H9 (cell line): ENCODE measurements at regions not wholly inside any gene's neighbourhood (a gene's known extent, or its start where the extent isn't known, plus 50 kb on each side); places are given as distances from the start of the nearest gene placed in this dataset.

Experiments used
- DNase-seq: peaks from one replicate; pipeline ENCODE4 v3.0.0-alpha.2; 2017
- H2AFZ ChIP-seq: one replicate; pipeline ENCODE4 v1.6.1; 2013; ENCODE audit warnings: mild to moderate bottlenecking, low read length, control low read depth, moderate library complexity
- H2AK5ac ChIP-seq: 2 replicates; pipeline ENCODE4 v1.6.1; 2013; ENCODE audit warnings: low read length, control low read depth, mixed read lengths; ENCODE audit not compliant: insufficient read length
- H2BK120ac ChIP-seq: one replicate; pipeline ENCODE4 v1.6.1; 2013; ENCODE audit warnings: low read depth, mild to moderate bottlenecking, low read length, control low read depth, inconsistent platforms; ENCODE audit not compliant: poor library complexity, severe bottlenecking
- H2BK12ac ChIP-seq: 2 replicates; pipeline ENCODE4 v1.6.1; 2013; ENCODE audit warnings: low read length, control low read depth, mixed read lengths, low read depth; ENCODE audit not compliant: insufficient read length
- H2BK15ac ChIP-seq: 2 replicates; pipeline ENCODE4 v1.6.1; 2013; ENCODE audit warnings: low read depth, low read length, control low read depth
- H2BK20ac ChIP-seq: one replicate; pipeline ENCODE4 v1.6.1; 2013; ENCODE audit warnings: low read depth, mild to moderate bottlenecking, low read length, control low read depth, inconsistent platforms; ENCODE audit not compliant: poor library complexity, severe bottlenecking
- H2BK5ac ChIP-seq: 2 replicates; pipeline ENCODE4 v1.6.1; 2013; ENCODE audit warnings: low read length, control low read depth, mixed read lengths; ENCODE audit not compliant: insufficient read length
- H3K14ac ChIP-seq: 2 replicates; pipeline ENCODE4 v1.6.1; 2013; ENCODE audit warnings: low read length, control low read depth; ENCODE audit not compliant: insufficient read depth
- H3K18ac ChIP-seq: 2 replicates; pipeline ENCODE4 v1.6.1; 2013; ENCODE audit warnings: low read depth, mild to moderate bottlenecking, mixed read lengths, low read length, control low read depth; ENCODE audit not compliant: insufficient read length
- H3K23ac ChIP-seq: 2 replicates; pipeline ENCODE4 v1.6.1; 2013; ENCODE audit warnings: low read length, control low read depth, mixed read lengths, low read depth; ENCODE audit not compliant: insufficient read length
- H3K23me2 ChIP-seq: 2 replicates; pipeline ENCODE4 v1.6.1; 2013; ENCODE audit warnings: low read depth, mild to moderate bottlenecking, mixed read lengths, low read length, control low read depth; ENCODE audit not compliant: insufficient read length, poor library complexity, severe bottlenecking
- H3K27ac ChIP-seq: 2 replicates; pipeline ENCODE4 v1.5.1; 2013; ENCODE audit warnings: low read length, control low read depth, mixed read lengths, low read depth; ENCODE audit not compliant: insufficient read length
- H3K27me3 ChIP-seq: 2 replicates; pipeline ENCODE4 v1.6.1; 2013; ENCODE audit warnings: low read length, control low read depth, inconsistent platforms; ENCODE audit not compliant: insufficient read depth
- H3K4ac ChIP-seq: 2 replicates; pipeline ENCODE4 v1.6.1; 2013; ENCODE audit warnings: low read depth, mild to moderate bottlenecking, control low read depth, inconsistent platforms, low read length, moderate library complexity
- H3K4me1 ChIP-seq: 2 replicates; pipeline ENCODE4 v1.6.1; 2013; ENCODE audit warnings: low read length, control low read depth, inconsistent platforms; ENCODE audit not compliant: insufficient read depth
- H3K4me2 ChIP-seq: 2 replicates; pipeline ENCODE4 v1.6.1; 2013; ENCODE audit warnings: low read length, control low read depth, mixed read lengths; ENCODE audit not compliant: insufficient read length, insufficient read depth
- H3K56ac ChIP-seq: 2 replicates; pipeline ENCODE4 v1.6.1; 2013; ENCODE audit warnings: low read depth, mild to moderate bottlenecking, mixed read lengths, low read length, control low read depth; ENCODE audit not compliant: insufficient read length
- H3K79me1 ChIP-seq: 2 replicates; pipeline ENCODE4 v1.6.1; 2013; ENCODE audit warnings: low read depth, mild to moderate bottlenecking, moderate library complexity, low read length, control low read depth, inconsistent platforms; ENCODE audit not compliant: insufficient read depth, poor library complexity, severe bottlenecking
- H3K79me2 ChIP-seq: 2 replicates; pipeline ENCODE4 v1.6.1; 2013; ENCODE audit warnings: low read length, control low read depth, inconsistent platforms; ENCODE audit not compliant: insufficient read depth
- H3K9ac ChIP-seq: 2 replicates; pipeline ENCODE4 v1.6.1; 2013; ENCODE audit warnings: low read length, control low read depth, mixed read lengths; ENCODE audit not compliant: insufficient read length; ENCODE audit errors: extremely low read depth
- H3K9me3 ChIP-seq: one replicate; pipeline ENCODE4 v1.6.1; 2013; ENCODE audit warnings: low read depth, low read length, inconsistent platforms; ENCODE audit not compliant: control insufficient read depth
- H3T11ph ChIP-seq: one replicate; pipeline ENCODE4 v1.6.1; 2013; ENCODE audit warnings: mild to moderate bottlenecking, low read length, control low read depth, inconsistent platforms
- H4K20me1 ChIP-seq: one replicate; pipeline ENCODE4 v1.6.1; 2013; ENCODE audit not compliant: control insufficient read depth, insufficient read length, insufficient read depth
- H4K5ac ChIP-seq: 2 replicates; pipeline ENCODE4 v1.6.1; 2013; ENCODE audit warnings: low read depth, mild to moderate bottlenecking, mixed read lengths, low read length, control low read depth; ENCODE audit not compliant: insufficient read length
- H4K8ac ChIP-seq: replicated peaks from 2 replicates; pipeline ENCODE4 v1.6.1; 2013; ENCODE audit warnings: low read length, control low read depth, mixed read lengths, low read depth; ENCODE audit not compliant: insufficient read length
- H4K91ac ChIP-seq: 2 replicates; pipeline ENCODE4 v1.6.1; 2013; ENCODE audit warnings: low read depth, mild to moderate bottlenecking, moderate library complexity, mixed read lengths, low read length, control low read depth; ENCODE audit not compliant: insufficient read length
- H3K27ac Mint-ChIP-seq, 3 experiments: 2 replicates in 2 of 3; 3 replicates in 1 of 3; pipeline ENCODE4 v1.8.0; 2020 to 2021; ENCODE audit warnings: mixed read lengths in 3 of 3, mild to moderate bottlenecking in 1 of 3, moderate library complexity in 1 of 3
- H3K27me3 Mint-ChIP-seq: 2 replicates; pipeline ENCODE4 v1.8.0; 2021; ENCODE audit warnings: low read depth, mild to moderate bottlenecking, moderate library complexity, mixed read lengths
- H3K36me3 Mint-ChIP-seq, 3 experiments: 2 replicates in 2 of 3; 3 replicates in 1 of 3; pipeline ENCODE4 v1.8.0; 2020 to 2021; ENCODE audit warnings: low read depth in 3 of 3, mixed read lengths in 3 of 3; ENCODE audit not compliant: insufficient read depth in 1 of 3
- H3K4me1 Mint-ChIP-seq, 2 experiments: 2 replicates each; pipeline ENCODE4 v1.8.0; 2020; ENCODE audit warnings: mixed read lengths in 2 of 2
- H3K4me3 Mint-ChIP-seq, 2 experiments: 2 replicates in 1 of 2; 3 replicates in 1 of 2; pipeline ENCODE4 v1.8.0; 2020 to 2021; ENCODE audit warnings: mild to moderate bottlenecking in 2 of 2, mixed read lengths in 2 of 2, moderate library complexity in 1 of 2
- H3K9me3 Mint-ChIP-seq, 2 experiments: 2 replicates in 1 of 2; 3 replicates in 1 of 2; pipeline ENCODE4 v1.8.0; 2020; ENCODE audit warnings: mild to moderate bottlenecking in 2 of 2, mixed read lengths in 2 of 2, moderate library complexity in 1 of 2
- WGBS: extraction: QIAGEN DNeasy Blood & Tissue Kit; methylation state at CpG from one replicate; pipeline ENCODE4 v1.1.7; 2013; ENCODE audit warnings: missing lambda C conversion rate, low lambda C conversion rate, mixed read lengths; ENCODE audit not compliant: insufficient read length; ENCODE audit errors: extremely low coverage; 5-methylcytosine and 5-hydroxymethylcytosine counted together
- TF ChIP-seq, protein P1 (sequence below): fragments of 200-600 bp; sonication (generic); conservative IDR thresholded peaks from 3 replicates; pipeline ENCODE4 v1.8.0; 2021; ENCODE audit warnings: antibody characterized with exemption, mild to moderate bottlenecking

DNA sequence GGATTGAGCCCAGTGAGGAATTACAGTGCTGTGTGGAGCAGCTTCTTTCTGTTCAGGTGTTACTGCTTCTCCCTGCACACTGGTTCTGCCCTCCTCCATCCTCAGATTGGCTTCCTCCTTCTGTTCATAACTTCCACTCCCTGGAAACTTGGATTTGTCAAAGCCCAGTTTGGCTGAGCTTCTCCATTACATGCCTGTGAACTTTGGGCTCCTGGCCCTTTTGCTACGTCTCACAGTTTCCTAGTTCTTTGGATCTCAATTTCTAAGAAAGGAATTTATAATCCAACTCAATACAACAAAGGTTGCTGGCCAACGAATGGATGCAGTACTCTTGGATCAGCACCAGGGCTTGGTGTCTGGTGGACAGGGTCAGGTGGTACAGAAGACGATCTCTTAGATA lies 318.1 kb downstream of the RPS24 start:
- no peak for DNase-seq
- no peak overlapping the region for H2AK5ac ChIP-seq
- H2BK20ac ChIP-seq, result no peak overlapping the region
- H3K23me2 ChIP-seq, result no peaks in the 10 kb centered on the region
- H3K4me1 ChIP-seq, result no peaks in the 10 kb centered on the region
- no peak overlapping the region for H3T11ph ChIP-seq
- H3K14ac ChIP-seq, result no peak overlapping the region
- no peak overlapping the region for H4K5ac ChIP-seq
- Mint-ChIP-seq H3K36me3 (peaks cover 0 to 7% (median 5%) of the 10 kb centered on the region in 3 experiments; a peak in 4 of 7 replicates), H3K9me3 (peaks cover 13 to 16% of the 10 kb centered on the region in 2 experiments), H3K4me3 (no peak overlapping the region), H3K4me1 (peaks cover 12 to 16% of the 10 kb centered on the region in 2 experiments), H3K27ac (no peak overlapping the region), H3K27me3 (peaks cover 7% of the 10 kb centered on the region)
- H3K18ac ChIP-seq, result no peak overlapping the region
- no peak overlapping the region for H2BK120ac ChIP-seq
- H3K4ac ChIP-seq, result no peak overlapping the region
- no peak overlapping the region for H3K27ac ChIP-seq
- no peak overlapping the region for H4K8ac ChIP-seq
- H3K79me2 ChIP-seq, result no peaks in the 10 kb centered on the region
- TF ChIP-seq, protein P1, sequence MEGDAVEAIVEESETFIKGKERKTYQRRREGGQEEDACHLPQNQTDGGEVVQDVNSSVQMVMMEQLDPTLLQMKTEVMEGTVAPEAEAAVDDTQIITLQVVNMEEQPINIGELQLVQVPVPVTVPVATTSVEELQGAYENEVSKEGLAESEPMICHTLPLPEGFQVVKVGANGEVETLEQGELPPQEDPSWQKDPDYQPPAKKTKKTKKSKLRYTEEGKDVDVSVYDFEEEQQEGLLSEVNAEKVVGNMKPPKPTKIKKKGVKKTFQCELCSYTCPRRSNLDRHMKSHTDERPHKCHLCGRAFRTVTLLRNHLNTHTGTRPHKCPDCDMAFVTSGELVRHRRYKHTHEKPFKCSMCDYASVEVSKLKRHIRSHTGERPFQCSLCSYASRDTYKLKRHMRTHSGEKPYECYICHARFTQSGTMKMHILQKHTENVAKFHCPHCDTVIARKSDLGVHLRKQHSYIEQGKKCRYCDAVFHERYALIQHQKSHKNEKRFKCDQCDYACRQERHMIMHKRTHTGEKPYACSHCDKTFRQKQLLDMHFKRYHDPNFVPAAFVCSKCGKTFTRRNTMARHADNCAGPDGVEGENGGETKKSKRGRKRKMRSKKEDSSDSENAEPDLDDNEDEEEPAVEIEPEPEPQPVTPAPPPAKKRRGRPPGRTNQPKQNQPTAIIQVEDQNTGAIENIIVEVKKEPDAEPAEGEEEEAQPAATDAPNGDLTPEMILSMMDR, result no peak
- no peak overlapping the region for H2BK15ac ChIP-seq
- no peak overlapping the region for H2BK5ac ChIP-seq
- H4K91ac ChIP-seq, result no peak overlapping the region
- no peaks in the 10 kb centered on the region for H3K79me1 ChIP-seq
- H3K4me2 ChIP-seq, result no peak overlapping the region
- no peak overlapping the region for H2AFZ ChIP-seq
- H3K27me3 ChIP-seq, result no peaks in the 10 kb centered on the region
- no peak overlapping the region for H3K9ac ChIP-seq
- no peak overlapping the region for H2BK12ac ChIP-seq
- no peak overlapping the region for H3K23ac ChIP-seq
- no peak overlapping the region for H3K56ac ChIP-seq
- H4K20me1 ChIP-seq, result no peaks in the 10 kb centered on the region
- H3K9me3 ChIP-seq, result no peaks in the 10 kb centered on the region
- WGBS, result no CpG with 5 or more reads among the region's 3 CpGs
